ENCODE measurements at regions not wholly inside any gene's neighbourhood (a gene's known extent, or its start where the extent isn't known, plus 50 kb on each side); places are given as distances from the start of the nearest gene placed in this dataset.

GRCh38 chr1:228839656-228840055, 104.4 kb downstream of the RHOU start:
- no peak for TF ChIP-seq CTCF (IDR thresholded peaks at IDR 0.05)
- TF ChIP-seq POLR2A (IDR thresholded peaks at IDR 0.05), result no peak

Data from prostate gland (tissue), 2 donors.